ENCODE measurements at regions not wholly inside any gene's neighbourhood (a gene's known extent, or its start where the extent isn't known, plus 50 kb on each side); places are given as distances from the start of the nearest gene placed in this dataset.

DNA sequence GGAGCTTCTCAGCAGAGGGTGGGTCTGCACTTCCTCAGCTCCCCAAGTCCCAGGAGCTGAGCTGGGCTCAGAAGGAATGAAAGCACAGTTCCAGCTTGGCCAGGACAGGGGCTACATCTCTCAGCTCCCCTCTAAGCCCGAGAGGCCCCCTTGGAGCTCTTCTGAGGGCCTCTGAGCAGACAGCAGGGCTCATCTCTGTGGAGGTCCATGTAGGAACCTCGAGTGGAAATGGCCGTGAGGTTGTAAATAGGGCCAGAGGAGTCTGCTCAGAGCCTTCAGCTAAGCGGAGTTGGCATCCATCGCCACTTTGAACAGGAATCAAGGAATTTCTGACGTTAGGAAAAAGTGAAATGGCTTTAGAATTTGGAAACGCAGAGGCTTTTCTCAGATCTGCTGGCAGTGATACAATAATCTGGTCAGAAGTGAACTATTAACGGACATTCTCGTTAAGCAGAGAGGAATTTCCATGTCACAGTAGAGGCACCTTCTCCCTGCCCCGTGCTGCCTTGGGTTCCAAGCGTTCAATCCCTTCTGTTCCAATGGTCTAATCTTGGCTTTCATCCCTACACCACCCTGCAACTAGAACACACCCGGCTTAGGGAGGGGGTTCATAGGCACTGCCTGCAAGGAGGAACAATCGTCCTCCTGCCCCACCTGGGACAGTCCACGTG, 213.9 kb downstream of the NDUFA10 start:
- TF ChIP-seq POLR2A (IDR thresholded peaks at IDR 0.05; ENCODE audit: low read depth, low read length): no peak
- TF ChIP-seq, protein P1, sequence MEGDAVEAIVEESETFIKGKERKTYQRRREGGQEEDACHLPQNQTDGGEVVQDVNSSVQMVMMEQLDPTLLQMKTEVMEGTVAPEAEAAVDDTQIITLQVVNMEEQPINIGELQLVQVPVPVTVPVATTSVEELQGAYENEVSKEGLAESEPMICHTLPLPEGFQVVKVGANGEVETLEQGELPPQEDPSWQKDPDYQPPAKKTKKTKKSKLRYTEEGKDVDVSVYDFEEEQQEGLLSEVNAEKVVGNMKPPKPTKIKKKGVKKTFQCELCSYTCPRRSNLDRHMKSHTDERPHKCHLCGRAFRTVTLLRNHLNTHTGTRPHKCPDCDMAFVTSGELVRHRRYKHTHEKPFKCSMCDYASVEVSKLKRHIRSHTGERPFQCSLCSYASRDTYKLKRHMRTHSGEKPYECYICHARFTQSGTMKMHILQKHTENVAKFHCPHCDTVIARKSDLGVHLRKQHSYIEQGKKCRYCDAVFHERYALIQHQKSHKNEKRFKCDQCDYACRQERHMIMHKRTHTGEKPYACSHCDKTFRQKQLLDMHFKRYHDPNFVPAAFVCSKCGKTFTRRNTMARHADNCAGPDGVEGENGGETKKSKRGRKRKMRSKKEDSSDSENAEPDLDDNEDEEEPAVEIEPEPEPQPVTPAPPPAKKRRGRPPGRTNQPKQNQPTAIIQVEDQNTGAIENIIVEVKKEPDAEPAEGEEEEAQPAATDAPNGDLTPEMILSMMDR (IDR thresholded peaks at IDR 0.05; ENCODE audit: extremely low read depth in 1 of 2, insufficient read depth in 1 of 2, low read depth in 1 of 2, low read length in 2 of 2): no peak
- TF ChIP-seq JUN (IDR thresholded peaks at IDR 0.05; ENCODE audit: borderline replicate concordance, insufficient read depth, insufficient read length, low read depth): no peak
- no peak for TF ChIP-seq EZH2 (IDR thresholded peaks at IDR 0.05; ENCODE audit: borderline replicate concordance, low read depth, low read length, severe bottlenecking)
- TF ChIP-seq FOS (IDR thresholded peaks at IDR 0.05; ENCODE audit: borderline replicate concordance, insufficient read depth, low read length): no peak
